ENCODE measurements at regions not wholly inside any gene's neighbourhood (a gene's known extent, or its start where the extent isn't known, plus 50 kb on each side); places are given as distances from the start of the nearest gene placed in this dataset.

DNA sequence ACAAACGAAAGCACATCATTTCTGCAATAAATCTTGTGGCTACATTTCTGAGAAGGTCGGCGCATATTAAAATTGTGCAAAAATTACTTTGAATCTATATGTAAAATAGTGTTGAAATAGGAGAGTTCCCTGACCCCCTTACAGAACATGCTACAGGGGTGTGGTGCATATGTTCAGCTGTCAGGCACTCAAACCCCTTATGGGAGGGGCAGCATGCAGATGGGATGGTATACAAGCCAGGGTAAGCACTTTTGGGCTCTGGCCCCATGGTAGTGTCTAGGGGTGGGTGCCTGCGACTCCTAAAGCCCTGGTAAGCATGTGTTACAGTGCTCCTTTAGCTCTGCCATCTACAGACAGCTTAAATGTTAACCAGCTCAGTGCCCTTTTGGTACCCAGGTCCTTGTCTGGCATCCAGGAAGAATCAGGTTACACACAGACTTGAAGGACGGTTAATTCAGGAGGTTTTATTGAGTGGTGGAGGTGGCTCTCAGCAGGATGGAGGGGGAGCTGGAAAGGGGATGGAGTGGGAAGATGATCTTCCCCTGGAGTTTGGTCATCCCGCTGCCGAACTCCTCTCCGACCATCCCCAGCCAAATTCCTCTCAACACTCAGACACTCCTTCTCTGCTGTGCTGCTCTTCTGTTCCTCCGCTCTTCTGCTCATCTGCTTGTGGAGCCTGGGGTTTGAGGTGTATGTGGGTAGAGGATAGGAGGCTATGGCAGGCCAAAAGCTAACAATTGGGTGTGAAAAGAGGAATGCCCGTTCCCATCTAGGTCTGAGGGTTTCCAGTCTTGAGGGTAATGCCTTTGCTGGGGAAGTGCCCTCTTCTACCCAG lies 84.6 kb upstream of the RASEF start:
- Histone ChIP-seq H3K27me3 (ENCODE audit: control insufficient read depth, insufficient read depth, low read length, poor library complexity, severe bottlenecking) (no peaks in the 10 kb centered on the region), H3K9me3 (ENCODE audit: control insufficient read depth, low read length) (no peaks in the 10 kb centered on the region), H3K36me3 (ENCODE audit: control insufficient read depth, insufficient read depth, low read length) (no peaks in the 10 kb centered on the region), H3K9ac (ENCODE audit: extremely low read depth, low read length, poor library complexity, severe bottlenecking) (no peak overlapping the region), H3K27ac (ENCODE audit: low read depth, low read length) (no peak overlapping the region), H3K4me3 (ENCODE audit: low read length) (no peak overlapping the region), H3K4me1 (ENCODE audit: control insufficient read depth, insufficient read depth, low read length) (no peaks in the 10 kb centered on the region)
- Mint-ChIP-seq H3K4me3 (no peak overlapping the region), H3K36me3 (ENCODE audit: low read depth) (no peaks in the 10 kb centered on the region), H3K4me1 (no peaks in the 10 kb centered on the region), H3K27ac (no peak overlapping the region), H3K27me3 (ENCODE audit: insufficient read depth) (peaks cover 2% of the 10 kb centered on the region), H3K9me3 (peaks cover 1% of the 10 kb centered on the region)
- TF ChIP-seq, protein P1, sequence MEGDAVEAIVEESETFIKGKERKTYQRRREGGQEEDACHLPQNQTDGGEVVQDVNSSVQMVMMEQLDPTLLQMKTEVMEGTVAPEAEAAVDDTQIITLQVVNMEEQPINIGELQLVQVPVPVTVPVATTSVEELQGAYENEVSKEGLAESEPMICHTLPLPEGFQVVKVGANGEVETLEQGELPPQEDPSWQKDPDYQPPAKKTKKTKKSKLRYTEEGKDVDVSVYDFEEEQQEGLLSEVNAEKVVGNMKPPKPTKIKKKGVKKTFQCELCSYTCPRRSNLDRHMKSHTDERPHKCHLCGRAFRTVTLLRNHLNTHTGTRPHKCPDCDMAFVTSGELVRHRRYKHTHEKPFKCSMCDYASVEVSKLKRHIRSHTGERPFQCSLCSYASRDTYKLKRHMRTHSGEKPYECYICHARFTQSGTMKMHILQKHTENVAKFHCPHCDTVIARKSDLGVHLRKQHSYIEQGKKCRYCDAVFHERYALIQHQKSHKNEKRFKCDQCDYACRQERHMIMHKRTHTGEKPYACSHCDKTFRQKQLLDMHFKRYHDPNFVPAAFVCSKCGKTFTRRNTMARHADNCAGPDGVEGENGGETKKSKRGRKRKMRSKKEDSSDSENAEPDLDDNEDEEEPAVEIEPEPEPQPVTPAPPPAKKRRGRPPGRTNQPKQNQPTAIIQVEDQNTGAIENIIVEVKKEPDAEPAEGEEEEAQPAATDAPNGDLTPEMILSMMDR (conservative IDR thresholded peaks at IDR 0.05), result no peak
- WGBS, 2 experiments (ENCODE audit: insufficient coverage in 1 of 2, insufficient read length in 1 of 2), result 88 to 93% methylated on average over 5 to 10 of the region's 10 CpGs
- DNase-seq, result no peak

DNA sequence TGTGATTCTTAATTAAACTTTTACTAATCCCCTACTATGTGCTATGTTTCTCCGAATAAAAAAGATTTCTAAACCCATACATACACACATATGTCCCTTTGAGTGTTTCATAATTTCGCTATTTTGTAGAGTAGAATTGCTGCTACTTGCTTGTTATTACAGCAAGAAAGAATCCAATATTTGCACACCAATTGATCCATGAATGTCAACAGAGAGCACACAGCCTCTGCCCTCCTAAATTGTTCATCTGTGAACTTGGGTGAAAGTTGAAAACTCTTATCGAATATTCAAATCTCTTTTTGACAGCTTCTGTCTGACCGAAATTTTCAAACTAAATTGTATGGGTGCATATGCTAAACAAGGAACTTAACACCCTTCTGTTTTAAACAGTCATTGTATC lies 83.4 kb upstream of the RASEF start:
- Histone ChIP-seq H3K27me3 (ENCODE audit: control insufficient read depth, insufficient read depth, low read length, poor library complexity, severe bottlenecking) (no peaks in the 10 kb centered on the region), H3K4me3 (ENCODE audit: low read length) (no peak overlapping the region), H3K9ac (ENCODE audit: extremely low read depth, low read length, poor library complexity, severe bottlenecking) (no peak overlapping the region), H3K27ac (ENCODE audit: low read depth, low read length) (no peak overlapping the region), H3K9me3 (ENCODE audit: control insufficient read depth, low read length) (no peaks in the 10 kb centered on the region), H3K4me1 (ENCODE audit: control insufficient read depth, insufficient read depth, low read length) (no peaks in the 10 kb centered on the region), H3K36me3 (ENCODE audit: control insufficient read depth, insufficient read depth, low read length) (no peaks in the 10 kb centered on the region)
- TF ChIP-seq, protein P1 (conservative IDR thresholded peaks at IDR 0.05), result no peak
- DNase-seq, result no peak
- Mint-ChIP-seq H3K27me3 (ENCODE audit: insufficient read depth) (peaks cover 6% of the 10 kb centered on the region), H3K36me3 (ENCODE audit: low read depth) (no peaks in the 10 kb centered on the region), H3K9me3 (peaks cover 1% of the 10 kb centered on the region), H3K27ac (no peak overlapping the region), H3K4me1 (no peaks in the 10 kb centered on the region), H3K4me3 (no peak overlapping the region)
- WGBS, 2 experiments (ENCODE audit: insufficient coverage in 1 of 2, insufficient read length in 1 of 2), result 85 to 90% methylated on average over 2 to 4 of the region's 4 CpGs

DNA sequence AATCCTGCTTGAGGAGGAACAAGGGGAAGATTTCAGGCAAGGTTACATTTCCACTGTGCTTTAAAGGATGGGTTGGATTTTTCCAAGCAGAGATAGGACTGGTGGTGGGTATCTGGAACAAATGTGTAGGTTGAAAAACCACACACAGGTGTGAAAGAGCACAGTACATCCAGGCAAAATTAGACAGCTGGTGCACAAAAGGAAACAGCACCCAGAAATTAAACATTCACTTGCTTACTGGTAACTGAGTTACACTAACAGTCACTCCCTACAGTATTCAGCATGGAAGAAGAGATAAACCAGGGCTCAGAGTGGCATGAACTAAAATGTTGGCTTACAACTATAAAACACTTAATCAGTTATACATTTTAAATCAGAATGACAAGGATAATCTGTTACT lies 81.5 kb upstream of the RASEF start:
- Histone ChIP-seq H3K27ac (ENCODE audit: low read depth, low read length) (no peak overlapping the region), H3K36me3 (ENCODE audit: control insufficient read depth, insufficient read depth, low read length) (no peaks in the 10 kb centered on the region), H3K9ac (ENCODE audit: extremely low read depth, low read length, poor library complexity, severe bottlenecking) (no peak overlapping the region), H3K27me3 (ENCODE audit: control insufficient read depth, insufficient read depth, low read length, poor library complexity, severe bottlenecking) (no peaks in the 10 kb centered on the region), H3K4me1 (ENCODE audit: control insufficient read depth, insufficient read depth, low read length) (no peaks in the 10 kb centered on the region), H3K9me3 (ENCODE audit: control insufficient read depth, low read length) (no peaks in the 10 kb centered on the region), H3K4me3 (ENCODE audit: low read length) (no peak overlapping the region)
- peaks cover 1% of the 10 kb centered on the region for H3K9me3 Mint-ChIP-seq
- TF ChIP-seq, protein P1 (conservative IDR thresholded peaks at IDR 0.05), result no peak
- H3K27me3 Mint-ChIP-seq (ENCODE audit: insufficient read depth), result peaks cover 6% of the 10 kb centered on the region
- no peak overlapping the region for H3K27ac Mint-ChIP-seq
- no peaks in the 10 kb centered on the region for H3K36me3 Mint-ChIP-seq (ENCODE audit: low read depth)
- no peak overlapping the region for H3K4me3 Mint-ChIP-seq
- no peak for DNase-seq
- H3K4me1 Mint-ChIP-seq, result no peaks in the 10 kb centered on the region

Measured in endodermal cell (in vitro differentiated cells).